HG02885 (cell line): ENCODE measurements at regions not wholly inside any gene's neighbourhood (a gene's known extent, or its start where the extent isn't known, plus 50 kb on each side); places are given as distances from the start of the nearest gene placed in this dataset.
"Not testable (repeated sequence)": the region's sequence is repeated elsewhere in the genome, so short reads cannot be mapped to it uniquely, and the experiment has no call there.

ENCODE experiments used
- ATAC-seq: cut with Tn5 transposase; IDR thresholded peaks from one replicate; pipeline ENCODE4 v1.9.1; 2021; ENCODE audit warnings: mild to moderate bottlenecking; ENCODE audit not compliant: unreplicated experiment, poor library complexity

- not testable (repeated sequence) for ATAC-seq
Observed at GRCh38 chr9:107818503-107818829, 328.9 kb upstream of the KLF4 start.

GRCh38 chr9:107817595-107818502 lies 328.3 kb upstream of the KLF4 start:
- ATAC-seq = not testable (repeated sequence)

GRCh38 chr9:107816561-107817021 lies 327.0 kb upstream of the KLF4 start:
- peak; percentile 47 for ATAC-seq

- ATAC-seq = no peak
Observed at GRCh38 chr9:107815782-107816560, 326.4 kb upstream of the KLF4 start.

- ATAC-seq = no peak
Observed at GRCh38 chr9:107813287-107813686, 323.7 kb upstream of the KLF4 start.

GRCh38 chr9:107810461-107810961 lies 320.9 kb upstream of the KLF4 start:
- ATAC-seq = no peak

- ATAC-seq = no peak
Observed at GRCh38 chr9:107809871-107810460, 320.4 kb upstream of the KLF4 start.

GRCh38 chr9:107807183-107807582 lies 317.6 kb upstream of the KLF4 start:
- no peak for ATAC-seq

GRCh38 chr9:107805201-107805600 lies 315.6 kb upstream of the KLF4 start:
- no peak for ATAC-seq

- ATAC-seq = no peak
Observed at GRCh38 chr9:107794259-107794658, 304.7 kb upstream of the KLF4 start.

- ATAC-seq = no peak
Observed at GRCh38 chr9:107793541-107793940, 304.0 kb upstream of the KLF4 start.

GRCh38 chr9:107792596-107792995 lies 303.0 kb upstream of the KLF4 start:
- no peak for ATAC-seq

- ATAC-seq = no peak
Observed at GRCh38 chr9:107792006-107792405, 302.4 kb upstream of the KLF4 start.

- no peak for ATAC-seq
Observed at GRCh38 chr9:107789001-107789700, 299.6 kb upstream of the KLF4 start.

GRCh38 chr9:107786561-107786960 lies 297.0 kb upstream of the KLF4 start:
- ATAC-seq = no peak

- ATAC-seq = no peak
Observed at GRCh38 chr9:107784235-107784958, 294.8 kb upstream of the KLF4 start.

- no peak for ATAC-seq
Observed at GRCh38 chr9:107782789-107783188, 293.2 kb upstream of the KLF4 start.

- no peak for ATAC-seq
Observed at GRCh38 chr9:107782381-107782780, 292.8 kb upstream of the KLF4 start.

GRCh38 chr9:107780960-107781359 lies 291.4 kb upstream of the KLF4 start:
- no peak for ATAC-seq

GRCh38 chr9:107779731-107780130 lies 290.2 kb upstream of the KLF4 start:
- no peak for ATAC-seq
